Stimulated activated CD4-positive, alpha-beta T cell treated with anti-CD3 and anti-CD28 coated beads, Interleukin-1b, Interleukin-23, amount 100 ng/mL, for 48 hours (primary cell): ENCODE measurements at regions not wholly inside any gene's neighbourhood (a gene's known extent, or its start where the extent isn't known, plus 50 kb on each side); places are given as distances from the start of the nearest gene placed in this dataset.
"Not testable (repeated sequence)": the region's sequence is repeated elsewhere in the genome, so short reads cannot be mapped to it uniquely, and the experiment has no call there.

ENCODE experiments used
- DNase-seq: peaks from one replicate; pipeline ENCODE4 v3.0.0-alpha.2; 2020

- no peak for DNase-seq
These were observed 201.3 kb upstream of the ADGRL4 start for GRCh38 chr1:79207786-79208185.

DNA sequence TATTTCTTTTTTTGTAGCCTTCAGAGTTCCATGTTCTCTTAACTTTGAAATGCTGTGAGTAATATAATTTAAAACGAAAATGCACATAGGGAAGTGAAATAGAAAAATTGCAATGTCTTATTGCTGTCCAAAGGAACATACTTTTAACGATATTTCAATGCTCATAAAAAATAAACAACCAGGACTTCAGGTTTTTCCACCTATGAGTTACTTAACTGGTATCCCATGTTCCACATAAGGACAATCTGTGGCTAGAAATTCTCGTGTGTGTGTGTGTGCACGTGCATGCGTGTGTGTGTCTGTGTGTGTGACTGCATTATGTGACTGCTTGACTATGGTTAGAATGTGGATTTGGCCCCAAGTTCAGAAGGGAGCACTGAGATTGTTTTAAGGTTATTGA lies 200.8 kb upstream of the ADGRL4 start:
- no peak for DNase-seq

DNA sequence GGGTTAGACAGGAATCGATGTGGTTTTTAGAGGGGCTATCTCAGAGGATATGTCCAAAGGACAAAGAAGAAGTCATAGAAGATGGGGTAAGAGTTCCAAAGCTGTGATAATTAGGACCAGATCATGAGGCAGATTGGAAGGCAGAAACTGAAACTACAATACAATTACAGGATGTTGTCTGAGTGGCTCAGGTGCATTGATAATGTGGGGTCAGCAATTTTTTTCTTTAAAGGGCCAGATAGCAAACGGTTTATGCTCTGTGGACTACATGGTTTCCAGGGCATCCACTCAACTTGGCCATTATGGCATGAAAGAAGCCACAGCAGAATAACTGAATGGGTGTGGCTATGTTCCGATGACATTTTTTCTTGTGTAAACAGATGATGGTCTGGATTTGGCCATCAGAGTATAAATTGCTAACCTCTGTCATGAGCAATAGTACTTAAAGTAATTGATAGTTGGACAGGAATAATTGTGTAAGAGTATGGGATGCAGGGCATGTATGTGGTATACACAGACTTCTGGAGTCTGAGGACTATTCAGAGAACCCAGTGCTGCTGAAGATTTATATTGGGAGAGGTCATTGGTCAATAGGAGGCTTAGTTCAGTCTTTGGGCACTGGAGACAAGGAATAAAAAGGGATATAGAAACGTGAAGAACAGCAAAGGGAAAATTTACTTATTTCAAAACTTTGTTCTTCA lies 198.4 kb upstream of the ADGRL4 start:
- DNase-seq: no peak

DNA sequence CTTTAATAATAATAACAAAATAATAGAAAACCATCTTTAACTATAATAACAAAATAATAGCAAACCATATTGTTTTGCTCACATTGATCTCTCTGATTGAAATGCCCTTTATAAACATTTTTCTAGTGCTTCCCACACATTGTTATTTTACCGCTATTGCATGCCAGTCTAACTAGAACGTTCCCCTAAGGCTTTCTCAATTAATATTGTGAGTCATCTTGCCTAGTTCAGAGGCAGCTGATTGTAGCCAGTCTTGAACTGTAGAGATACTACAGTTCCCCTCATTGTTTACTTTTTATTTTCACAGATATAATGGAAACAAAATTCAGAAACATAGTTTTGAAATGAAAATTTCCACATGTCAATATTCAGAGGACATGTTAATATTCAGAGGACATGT lies 192.3 kb upstream of the ADGRL4 start:
- no peak for DNase-seq

GRCh38 chr1:79197421-79197820 lies 190.9 kb upstream of the ADGRL4 start:
- DNase-seq: no peak

- DNase-seq: no peak
These were observed 189.7 kb upstream of the ADGRL4 start for GRCh38 chr1:79196211-79196610.

GRCh38 chr1:79193211-79194079 lies 186.9 kb upstream of the ADGRL4 start:
- no peak for DNase-seq

- DNase-seq: no peak
These were observed 183.5 kb upstream of the ADGRL4 start for GRCh38 chr1:79190074-79190473.

DNA sequence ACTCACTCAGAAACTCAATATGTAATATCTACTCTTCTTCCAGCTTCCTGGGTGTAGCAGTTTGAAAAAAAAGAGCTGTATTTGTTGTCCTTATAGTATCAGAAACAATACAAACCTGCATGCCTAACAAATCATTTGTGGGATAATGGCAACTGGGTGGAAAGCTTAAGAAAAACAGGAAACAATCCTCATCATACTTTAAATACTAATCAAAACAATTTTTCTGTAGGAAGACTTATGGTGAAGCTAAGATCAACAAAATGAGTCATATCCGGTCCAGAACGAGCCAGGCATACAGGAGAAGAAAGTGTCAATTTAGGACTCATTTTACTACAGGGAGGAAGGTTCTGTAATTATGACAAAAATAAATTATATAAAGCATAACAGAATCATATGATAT lies 181.8 kb upstream of the ADGRL4 start:
- DNase-seq: no peak

GRCh38 chr1:79186260-79186659 lies 179.7 kb upstream of the ADGRL4 start:
- no peak for DNase-seq

DNA sequence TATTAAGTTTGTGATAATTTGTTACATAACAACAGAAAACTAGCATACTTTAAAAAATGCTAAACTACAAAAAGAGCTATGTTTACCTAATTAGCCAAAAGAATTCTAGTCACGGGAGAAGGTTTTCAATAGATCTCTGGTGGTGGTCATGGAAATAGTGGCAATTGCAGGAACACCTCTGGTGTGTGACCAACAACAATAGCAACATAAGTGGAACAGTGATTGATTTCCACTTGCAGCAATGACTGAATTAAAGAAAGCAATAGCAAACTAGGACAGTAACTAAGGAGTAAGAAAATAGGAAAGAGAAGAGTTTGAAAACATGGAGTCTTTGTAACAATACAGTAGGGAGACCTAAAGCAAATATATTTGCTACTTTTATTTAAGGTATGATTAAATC lies 171.3 kb upstream of the ADGRL4 start:
- DNase-seq: no peak

- no peak for DNase-seq
These were observed 154.5 kb upstream of the ADGRL4 start for GRCh38 chr1:79161077-79161476.

- DNase-seq: no peak
These were observed 149.5 kb upstream of the ADGRL4 start for GRCh38 chr1:79155991-79156390.

DNA sequence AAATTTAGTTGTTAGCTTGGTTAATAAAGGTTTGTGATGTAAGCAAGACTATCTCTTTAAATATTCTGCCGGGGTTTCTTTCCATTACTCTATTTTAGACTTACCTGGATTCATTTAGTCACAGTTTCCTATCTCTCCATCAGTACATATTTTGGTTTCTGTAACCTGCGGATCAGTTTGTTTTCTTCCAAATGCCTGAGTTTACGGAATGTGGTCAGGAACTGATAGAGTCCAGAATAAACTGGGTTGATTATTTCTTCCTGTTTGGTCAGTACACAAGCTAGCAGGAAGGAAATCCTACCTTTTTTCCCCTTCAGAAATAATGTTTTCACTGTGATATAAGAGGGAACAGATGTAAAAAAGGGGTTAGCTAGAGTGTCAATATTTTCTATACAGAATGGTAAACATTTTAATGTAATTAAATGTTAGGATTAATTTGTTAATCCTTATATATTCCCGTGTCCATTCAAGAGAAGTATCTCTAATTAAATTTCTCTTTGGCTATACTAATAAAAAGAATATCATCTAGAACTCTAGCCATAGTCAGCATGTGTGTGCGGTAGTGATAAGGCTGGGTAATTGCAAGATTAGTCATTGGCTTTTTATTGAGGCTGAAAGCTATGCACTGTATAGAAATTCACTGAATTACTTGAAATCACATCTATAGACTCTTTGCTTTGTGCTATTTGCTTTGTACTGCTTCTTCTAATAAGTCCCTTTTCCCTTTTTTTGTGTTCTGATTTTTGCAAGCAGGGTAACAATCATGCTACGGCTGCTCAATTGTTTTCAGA lies 144.7 kb upstream of the ADGRL4 start:
- no peak for DNase-seq

DNA sequence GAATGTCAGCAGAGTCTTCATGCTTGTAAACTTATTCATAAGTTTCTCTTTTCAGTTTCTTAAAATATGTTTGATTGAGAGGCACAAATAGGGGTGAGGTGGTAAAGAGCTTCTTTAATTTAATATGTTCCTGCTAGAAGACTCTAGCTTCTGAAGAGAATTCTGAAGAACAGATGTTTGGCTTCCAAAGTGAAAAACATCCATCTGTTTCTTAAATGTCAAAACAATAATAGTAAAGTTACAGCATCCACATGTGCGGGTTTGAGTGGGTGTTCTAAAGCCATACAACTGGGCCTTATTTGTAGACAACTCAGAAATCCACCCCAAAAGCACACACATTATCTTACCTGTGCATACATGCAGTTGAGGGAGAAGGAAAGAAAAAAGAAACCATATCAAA lies 144.0 kb upstream of the ADGRL4 start:
- DNase-seq: no peak

DNA sequence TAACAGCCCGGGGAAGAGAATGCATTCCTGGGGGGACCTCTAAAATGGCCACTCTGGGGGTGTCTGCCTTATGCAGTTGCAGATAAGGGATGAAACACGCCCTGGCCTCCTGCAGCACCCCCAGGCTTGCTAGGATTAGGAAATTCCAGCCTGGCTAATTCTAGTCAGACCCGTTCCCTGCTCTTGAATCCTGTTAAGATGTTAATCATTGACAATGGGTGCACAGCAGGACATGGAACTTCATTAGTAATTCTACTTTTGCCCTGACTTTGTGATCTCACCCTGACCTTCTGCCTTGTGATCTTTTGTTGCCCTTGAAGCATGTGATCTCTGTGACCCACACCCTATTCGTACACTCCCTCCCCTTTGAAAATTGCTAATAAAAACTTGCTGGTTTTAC lies 131.7 kb upstream of the ADGRL4 start:
- DNase-seq: not testable (repeated sequence)

DNA sequence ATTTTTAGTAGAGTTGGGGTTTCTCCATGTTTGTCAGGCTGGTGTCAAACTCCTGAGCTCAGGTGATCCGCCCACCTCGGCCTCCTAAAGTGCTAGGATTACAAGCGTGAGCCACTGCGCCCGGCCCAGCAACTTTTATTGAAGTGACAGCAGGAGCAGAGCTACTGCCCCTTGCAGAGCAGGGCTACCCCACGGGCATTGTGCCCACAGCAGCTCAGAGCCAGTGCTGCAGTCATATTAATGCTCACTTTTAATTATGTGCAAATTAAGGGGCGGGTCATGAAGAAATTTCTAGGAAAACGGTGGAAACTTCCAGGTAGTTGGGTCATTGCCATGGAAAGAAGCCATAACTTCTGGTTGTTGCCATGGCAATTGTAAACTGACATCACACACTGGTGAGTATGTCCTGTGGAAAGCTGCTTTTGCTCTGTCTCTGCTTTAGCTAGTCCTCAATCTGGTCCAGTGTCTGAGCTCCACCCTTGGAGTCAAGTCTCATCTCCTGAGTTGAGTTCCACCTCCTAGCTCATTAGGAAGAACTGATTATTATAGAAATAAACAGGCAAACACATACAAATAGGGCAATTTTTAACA lies 127.3 kb upstream of the ADGRL4 start:
- no peak for DNase-seq

DNA sequence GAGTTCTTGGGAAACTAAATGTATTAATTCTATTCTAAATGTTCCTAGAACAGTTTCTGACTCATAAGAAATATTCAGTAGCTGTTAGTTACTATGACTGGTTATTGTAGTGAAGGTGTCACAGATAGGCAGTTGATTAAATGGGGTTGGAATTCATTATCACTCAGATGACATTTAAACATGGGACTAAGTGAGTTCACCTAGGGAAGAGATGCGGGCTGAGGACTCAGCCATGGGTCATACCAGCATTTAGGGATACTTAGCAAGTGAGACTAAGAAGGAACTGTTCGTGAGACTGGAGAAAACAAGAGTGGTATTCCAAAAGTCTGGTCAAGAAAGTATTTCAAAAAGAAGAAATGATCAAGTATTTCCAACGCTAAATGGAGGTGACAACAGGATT lies 125.1 kb upstream of the ADGRL4 start:
- no peak for DNase-seq

DNA sequence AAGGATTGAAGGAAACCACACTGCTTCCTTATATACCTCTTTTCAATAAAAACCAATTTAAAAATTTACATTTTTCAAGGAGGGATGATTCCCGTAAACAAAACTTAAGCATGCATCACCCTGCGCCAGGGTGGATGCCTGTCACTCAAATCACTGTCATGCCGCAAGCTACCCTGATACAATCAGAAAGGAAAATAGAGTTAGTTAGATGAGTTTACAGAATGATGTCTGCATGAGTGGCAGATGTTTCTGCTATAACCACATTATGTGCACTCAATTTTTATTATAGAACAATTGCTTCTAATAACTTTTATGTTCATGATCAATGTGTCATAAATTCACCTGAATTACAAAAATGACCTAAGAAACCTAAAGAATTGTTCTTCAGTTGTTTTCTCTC lies 123.4 kb upstream of the ADGRL4 start:
- no peak for DNase-seq

GRCh38 chr1:79128722-79129121 lies 122.2 kb upstream of the ADGRL4 start:
- no peak for DNase-seq

GRCh38 chr1:79124756-79125155 lies 118.2 kb upstream of the ADGRL4 start:
- no peak for DNase-seq

DNA sequence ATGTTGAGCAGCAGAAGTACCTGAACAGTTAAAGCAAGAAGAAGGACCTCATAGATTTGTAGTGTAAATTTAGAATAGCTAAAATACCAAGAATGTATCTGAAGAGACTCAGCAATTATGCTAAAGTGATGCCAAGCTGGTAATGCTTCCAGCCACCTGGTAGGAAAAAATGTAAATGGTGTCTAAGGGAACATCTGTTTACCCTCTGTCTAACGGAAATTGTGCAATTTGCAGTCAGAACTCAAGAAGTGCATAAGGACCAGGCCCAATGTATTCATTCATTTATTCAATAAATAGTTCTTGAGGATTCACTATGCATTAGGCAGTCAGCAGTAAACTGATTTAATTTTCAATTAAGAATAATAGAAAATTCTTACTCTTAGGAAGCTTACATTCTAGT lies 116.0 kb upstream of the ADGRL4 start:
- DNase-seq: no peak

DNA sequence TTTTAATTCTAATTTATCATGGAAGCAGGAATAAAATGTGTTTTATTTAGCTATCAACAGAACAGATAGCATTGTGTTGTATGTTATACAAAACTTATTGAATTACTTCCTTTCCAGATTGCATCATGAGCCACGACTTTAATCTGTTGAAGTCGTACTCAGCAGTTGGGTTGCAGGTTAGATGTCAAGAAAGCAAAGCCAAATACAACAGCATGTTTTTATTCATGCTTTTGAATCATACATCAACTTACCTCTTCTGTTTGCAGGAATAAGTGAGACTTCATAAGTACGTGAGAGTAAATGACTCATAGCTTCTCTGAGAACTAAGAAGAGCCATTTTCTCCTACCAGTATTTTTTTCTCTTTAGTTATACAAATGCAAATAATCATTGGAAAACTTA lies 110.8 kb upstream of the ADGRL4 start:
- no peak for DNase-seq
